LHCN-M2 (cell line): ENCODE measurements at regions not wholly inside any gene's neighbourhood (a gene's known extent, or its start where the extent isn't known, plus 50 kb on each side); places are given as distances from the start of the nearest gene placed in this dataset.
A peak's percentile ranks its signal among the peaks of the same experiment; 100 is the strongest.

ENCODE experiments used
- DNase-seq: peaks from one replicate; pipeline ENCODE4 v3.0.0-alpha.2; 2012; ENCODE audit warnings: low read depth

DNA sequence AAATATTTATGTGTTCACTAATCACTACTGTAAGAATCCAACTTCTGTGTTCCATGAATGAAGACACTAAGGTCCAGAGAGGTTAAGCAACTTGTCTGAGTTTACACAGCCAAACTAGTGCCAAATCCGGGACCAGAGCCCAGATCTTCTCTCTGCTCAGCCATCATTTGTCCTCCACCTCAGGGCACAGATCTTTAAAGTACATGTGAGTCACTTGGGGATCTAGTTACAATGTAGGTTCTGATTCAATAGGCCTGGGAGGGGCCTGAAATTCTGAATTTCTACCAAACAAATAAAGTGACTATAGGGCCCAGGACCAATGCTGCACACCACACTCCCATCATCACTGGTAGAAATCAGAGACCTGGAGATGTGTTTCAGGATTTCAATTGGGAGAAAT, 162.9 kb downstream of the GXYLT1 start:
- peak; percentile 36 for DNase-seq

GRCh38 chr12:41981013-41981412, 163.7 kb downstream of the GXYLT1 start:
- no peak for DNase-seq

DNA sequence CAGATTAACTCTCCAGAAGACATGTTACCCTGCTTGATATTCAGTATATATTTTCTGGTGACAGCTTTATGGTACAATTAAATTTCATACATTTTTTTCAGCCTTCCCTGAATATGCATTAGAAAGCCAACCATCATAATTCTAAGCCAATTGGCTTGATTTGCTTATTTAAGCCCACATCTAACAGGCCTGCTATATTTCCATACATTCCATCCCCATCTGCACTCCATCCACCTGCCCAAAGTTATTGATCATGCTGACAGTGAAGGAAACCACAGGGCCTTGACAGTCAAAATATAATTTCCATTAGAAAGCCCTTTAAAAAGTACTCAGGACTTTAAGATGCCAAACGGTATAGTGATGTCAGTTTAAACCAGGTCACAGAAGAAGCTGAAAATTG, 164.3 kb downstream of the GXYLT1 start:
- DNase-seq, result no peak

- DNase-seq, result no peak
Observed at GRCh38 chr12:41979574-41979973, 165.1 kb downstream of the GXYLT1 start.

DNA sequence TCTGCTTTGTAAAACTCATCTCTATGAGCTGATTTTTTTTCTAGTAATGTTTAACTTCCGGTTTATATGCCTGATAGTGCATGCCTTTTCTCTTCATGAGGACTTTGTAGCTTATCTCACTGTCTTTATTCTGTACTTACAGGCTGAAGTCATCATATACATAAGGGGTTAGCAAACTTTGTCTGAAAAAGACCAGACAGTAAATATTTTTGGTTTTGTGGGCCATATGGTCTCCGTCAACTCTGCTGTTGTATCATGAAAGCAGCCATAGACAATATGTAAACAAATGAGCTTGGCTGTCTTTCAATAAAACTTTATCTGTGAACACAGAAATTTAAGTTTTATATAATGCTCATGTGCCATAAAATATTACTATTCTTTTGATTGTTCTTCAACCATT, 172.1 kb downstream of the GXYLT1 start:
- no peak for DNase-seq

DNA sequence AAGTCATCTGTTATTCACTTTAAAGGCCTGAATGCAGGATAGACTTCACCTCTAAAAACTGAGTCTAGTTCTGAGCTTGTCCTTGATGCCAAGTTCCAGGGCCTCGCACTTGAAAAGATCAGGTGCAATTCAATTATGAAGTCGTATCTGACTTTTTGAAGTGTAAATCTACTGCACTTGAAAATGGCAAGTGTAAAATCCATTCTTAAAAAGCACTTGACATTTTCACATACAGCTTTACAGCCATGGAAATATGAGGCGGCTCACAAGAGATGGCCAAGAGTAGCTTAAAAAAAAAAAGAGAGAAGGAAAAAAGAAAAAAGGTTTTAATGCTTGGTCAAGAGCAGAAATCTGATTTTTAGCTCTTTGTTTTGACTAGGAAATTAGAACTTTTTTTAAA, 172.5 kb downstream of the GXYLT1 start:
- DNase-seq, result no peak

DNA sequence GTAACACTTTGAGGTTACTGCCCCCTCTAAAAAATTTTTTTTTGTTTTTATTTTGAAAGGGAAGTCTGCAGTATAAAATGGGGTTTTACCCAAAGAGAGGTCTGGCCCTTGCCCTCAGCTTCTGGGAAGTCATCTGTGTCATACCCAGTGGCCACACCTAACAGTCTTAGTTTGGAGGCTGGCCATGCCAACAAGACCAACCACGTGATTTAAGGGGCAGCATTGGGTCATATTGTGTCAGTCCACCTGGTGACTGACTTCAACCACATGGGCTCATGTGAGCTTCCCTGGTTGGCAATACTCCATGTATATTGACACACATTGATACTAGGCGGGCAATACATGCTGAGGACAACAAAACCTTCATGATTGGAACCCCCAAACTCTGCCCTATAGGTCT, 173.9 kb downstream of the GXYLT1 start:
- DNase-seq, result no peak

- DNase-seq, result no peak
Observed at GRCh38 chr12:41968599-41968998, 176.1 kb downstream of the GXYLT1 start.

- DNase-seq, result no peak
Observed at GRCh38 chr12:41967668-41968500, 176.8 kb downstream of the GXYLT1 start.

- no peak for DNase-seq
Observed at GRCh38 chr12:41966916-41967315, 177.8 kb downstream of the GXYLT1 start.

GRCh38 chr12:41966001-41966400, 178.7 kb downstream of the GXYLT1 start:
- no peak for DNase-seq

GRCh38 chr12:41963398-41963797, 181.3 kb downstream of the GXYLT1 start:
- no peak for DNase-seq

GRCh38 chr12:41962171-41962572, 182.5 kb downstream of the GXYLT1 start:
- DNase-seq, result no peak

DNA sequence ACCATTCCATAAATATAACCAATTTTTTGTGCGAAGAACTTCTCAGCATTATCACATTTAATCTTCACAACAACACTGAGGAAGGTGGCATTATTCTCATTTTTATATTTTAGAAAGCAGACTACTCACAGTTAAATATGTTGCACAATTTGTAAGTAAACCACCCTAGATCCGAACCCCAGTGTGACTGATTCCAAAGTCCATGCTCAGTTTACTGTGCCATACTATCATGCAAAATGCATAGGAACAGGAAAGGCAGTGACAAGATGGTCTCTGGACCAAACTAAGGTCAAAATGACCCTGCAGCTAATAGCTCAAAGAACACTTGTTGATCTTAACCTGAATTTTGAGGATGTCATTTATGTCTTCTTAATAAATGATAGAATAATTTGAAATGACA, 185.4 kb downstream of the GXYLT1 start:
- DNase-seq, result no peak

GRCh38 chr12:41956353-41956752, 188.3 kb downstream of the GXYLT1 start:
- DNase-seq, result no peak

DNA sequence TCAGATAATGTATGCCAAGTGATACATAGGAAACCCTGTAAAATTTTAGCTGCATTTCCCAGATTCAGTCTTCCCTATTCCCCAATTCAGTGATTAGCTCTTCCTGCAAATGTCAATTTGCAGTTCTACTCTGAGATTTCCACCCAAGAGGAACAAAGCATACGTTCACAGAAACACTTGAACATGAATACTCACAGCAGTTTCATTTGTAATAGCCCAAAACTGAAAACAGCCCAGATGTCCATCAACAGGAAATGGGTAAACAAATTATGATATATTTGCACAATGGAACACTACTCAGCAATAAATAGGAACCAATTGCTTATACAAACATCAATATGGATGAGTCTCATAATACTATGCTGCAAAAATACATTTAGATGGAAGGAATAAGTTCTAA, 194.2 kb downstream of the GXYLT1 start:
- no peak for DNase-seq

- no peak for DNase-seq
Observed at GRCh38 chr12:41946106-41946505, 198.6 kb downstream of the GXYLT1 start.

GRCh38 chr12:41944216-41944615, 200.5 kb downstream of the GXYLT1 start:
- DNase-seq, result no peak

- no peak for DNase-seq
Observed at GRCh38 chr12:41943671-41944070, 201.0 kb downstream of the GXYLT1 start.

- DNase-seq, result no peak
Observed at GRCh38 chr12:41942354-41942753, 202.3 kb downstream of the GXYLT1 start.

DNA sequence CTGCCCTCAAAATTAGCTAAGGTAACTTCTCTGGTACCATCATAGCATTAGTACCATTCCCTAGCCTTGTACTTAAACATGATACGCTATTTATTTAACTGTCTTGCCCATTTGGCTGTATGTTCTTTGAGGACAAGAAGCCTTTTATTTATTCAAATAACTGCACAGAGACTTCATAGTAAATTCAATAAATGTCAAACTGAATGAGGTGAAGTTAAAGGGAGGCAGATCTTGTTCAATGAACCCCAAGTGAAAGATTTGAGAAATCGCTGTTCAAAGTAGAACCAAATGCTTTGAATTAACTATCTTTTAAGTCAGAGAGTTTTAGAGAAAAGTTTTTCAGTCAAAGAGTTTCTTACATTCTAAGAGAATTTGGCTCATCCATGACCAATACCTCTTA, 203.6 kb downstream of the GXYLT1 start:
- no peak for DNase-seq

- no peak for DNase-seq
Observed at GRCh38 chr12:41940571-41940970, 204.1 kb downstream of the GXYLT1 start.

DNA sequence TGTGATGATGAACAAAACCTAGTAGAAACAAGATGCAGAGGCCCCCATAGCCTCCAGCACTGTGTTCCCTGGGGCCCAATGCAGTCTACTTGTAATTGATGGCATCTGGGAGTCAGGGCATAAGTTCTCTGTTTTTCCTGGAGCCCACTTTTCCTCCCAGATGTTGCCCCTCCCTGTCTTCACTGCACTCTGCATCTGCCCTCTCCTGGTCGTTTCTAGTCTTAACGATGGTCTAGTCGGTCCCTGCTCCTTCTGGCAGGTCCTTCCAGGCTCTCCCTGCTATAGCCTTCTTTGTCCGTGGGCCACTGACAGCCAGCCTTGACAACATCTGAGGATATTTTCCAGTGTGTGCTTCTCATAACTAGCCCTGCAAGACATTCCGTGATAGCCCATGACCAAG, 208.3 kb downstream of the GXYLT1 start:
- no peak for DNase-seq

DNA sequence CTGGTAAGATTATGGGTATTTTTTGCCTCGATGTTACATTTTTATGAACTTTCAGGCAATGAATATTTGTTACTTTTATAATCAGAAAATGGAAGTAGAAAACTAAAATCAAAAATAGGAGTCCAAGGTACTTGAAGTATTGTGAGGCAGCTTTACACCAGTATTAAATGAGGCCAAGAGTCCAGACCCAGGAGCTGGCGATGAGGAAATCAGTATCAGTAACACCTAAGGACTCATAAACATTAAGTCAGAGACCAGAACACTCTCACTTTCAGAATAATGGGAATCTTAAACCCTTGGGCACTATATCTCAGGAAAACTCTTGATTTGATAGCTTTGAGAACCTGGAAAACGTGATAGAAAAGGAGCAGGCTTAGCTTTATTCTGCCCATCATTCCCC, 208.8 kb downstream of the GXYLT1 start:
- DNase-seq, result no peak
